ENCODE measurements at regions not wholly inside any gene's neighbourhood (a gene's known extent, or its start where the extent isn't known, plus 50 kb on each side); places are given as distances from the start of the nearest gene placed in this dataset.

GRCh38 chr6:56356426-56356825, 109.0 kb upstream of the COL21A1 start:
- no peak for TF ChIP-seq TAF1 (IDR thresholded peaks at IDR 0.05; ENCODE audit: low read depth, low read length)
- no peak for TF ChIP-seq POLR2AphosphoS5 (IDR thresholded peaks at IDR 0.05; ENCODE audit: low read depth, low read length)
- TF ChIP-seq POLR2A (IDR thresholded peaks at IDR 0.05; ENCODE audit: low read depth, low read length) = no peak
- TF ChIP-seq SPI1 (IDR thresholded peaks at IDR 0.05; ENCODE audit: low read depth, low read length) = no peak
- no peak for TF ChIP-seq PAX5 (IDR thresholded peaks at IDR 0.05; ENCODE audit: insufficient read depth, low read length, severe bottlenecking)
- TF ChIP-seq POU2F2 (IDR thresholded peaks at IDR 0.05; ENCODE audit: low read depth, low read length) = no peak

Data from GM12891 (cell line).